ENCODE measurements at regions not wholly inside any gene's neighbourhood (a gene's known extent, or its start where the extent isn't known, plus 50 kb on each side); places are given as distances from the start of the nearest gene placed in this dataset.

- POLR2A ChIA-PET, result no interaction called here
- no peaks in the 10 kb centered on the region for H3K9me3 ChIP-seq (ENCODE audit: control insufficient read depth, insufficient read depth, low read depth, low read length)
- CTCF ChIA-PET, result no interaction called here
These were observed 678.7 kb downstream of the PLCL1 start for GRCh38 chr2:198483051-198483450.

DNA sequence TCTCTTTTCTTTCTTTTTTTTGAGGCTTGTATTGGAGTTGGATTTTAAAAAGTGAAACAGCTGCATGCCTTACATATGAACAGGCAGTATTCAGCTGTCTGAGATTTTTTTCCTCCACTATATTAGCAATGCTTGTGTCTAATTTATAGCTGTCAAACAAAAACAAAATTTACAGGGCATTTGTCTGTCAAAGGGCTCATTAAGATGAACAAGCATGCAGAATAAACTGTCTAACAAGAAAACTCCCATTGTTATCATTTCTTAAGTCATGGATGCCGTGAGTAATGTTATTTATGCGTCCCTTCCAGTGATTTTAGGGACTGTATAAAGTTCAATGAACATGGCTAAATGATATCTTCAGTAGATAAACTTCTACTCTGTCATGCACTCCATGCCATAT lies 674.7 kb downstream of the PLCL1 start:
- H3K27ac ChIP-seq (ENCODE audit: extremely low read depth, low read depth, low read length), result no peak overlapping the region
- H3K36me3 ChIP-seq (ENCODE audit: control insufficient read depth in 2 of 2, insufficient read depth in 1 of 2, low read length in 2 of 2), result no peaks in the 10 kb centered on the region
- no peaks in the 10 kb centered on the region for H3K9me3 ChIP-seq (ENCODE audit: control insufficient read depth, insufficient read depth, low read depth, low read length)
- CTCF ChIA-PET, result interaction anchor here (0.6 to 1.3 kb wide), 3 partner anchors 8 to 33 kb away, joined by 3 to 4 read pairs (median 3); no protein-coding TSS in a partner anchor
- H3K4me3 ChIP-seq (ENCODE audit: low read depth, low read length), result no peak overlapping the region
- no peak for TF ChIP-seq ZNF544 (tag by site-specific recombination; IDR thresholded peaks at IDR 0.05)
- no peaks in the 10 kb centered on the region for H3K4me1 ChIP-seq (ENCODE audit: control insufficient read depth, insufficient read depth, low read length)
- POLR2A ChIA-PET, result no interaction called here

More at GRCh38 chr2:198483051-198483450, 678.7 kb downstream of the PLCL1 start:
- no peak overlapping the region for H3K4me3 ChIP-seq (ENCODE audit: low read depth, low read length)
- H3K36me3 ChIP-seq (ENCODE audit: control insufficient read depth in 2 of 2, insufficient read depth in 1 of 2, low read length in 2 of 2), result no peaks in the 10 kb centered on the region
- no peak for TF ChIP-seq FEZF1 (tag by site-specific recombination; IDR thresholded peaks at IDR 0.05)
- no peak for TF ChIP-seq ZNF169 (tag by site-specific recombination; IDR thresholded peaks at IDR 0.05)
- no peak for TF ChIP-seq ZNF266 (tag by site-specific recombination; IDR thresholded peaks at IDR 0.05; ENCODE audit: low read depth)
- TF ChIP-seq ZNF777 (tag by site-specific recombination; IDR thresholded peaks at IDR 0.05; ENCODE audit: borderline replicate concordance), result no peak
- no peak for TF ChIP-seq ZSCAN16 (tag by site-specific recombination; IDR thresholded peaks at IDR 0.05)
- TF ChIP-seq ZNF302 (tag by site-specific recombination; IDR thresholded peaks at IDR 0.05; ENCODE audit: low read depth), result no peak
- no peak for TF ChIP-seq ZBTB44 (tag by site-specific recombination; IDR thresholded peaks at IDR 0.05)
- TF ChIP-seq, protein P1, sequence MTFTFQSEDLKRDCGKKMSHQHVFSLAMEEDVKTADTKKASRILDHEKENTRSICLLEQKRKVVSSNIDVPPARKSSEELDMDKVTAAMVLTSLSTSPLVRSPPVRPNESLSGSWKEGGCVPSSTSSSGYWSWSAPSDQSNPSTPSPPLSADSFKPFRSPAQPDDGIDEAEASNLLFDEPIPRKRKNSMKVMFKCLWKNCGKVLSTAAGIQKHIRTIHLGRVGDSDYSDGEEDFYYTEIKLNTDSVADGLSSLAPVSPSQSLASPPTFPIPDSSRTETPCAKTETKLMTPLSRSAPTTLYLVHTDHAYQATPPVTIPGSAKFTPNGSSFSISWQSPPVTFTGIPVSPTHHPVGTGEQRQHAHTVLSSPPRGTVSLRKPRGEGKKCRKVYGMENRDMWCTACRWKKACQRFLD (tag by site-specific recombination; IDR thresholded peaks at IDR 0.05), result no peak
- H3K4me1 ChIP-seq (ENCODE audit: control insufficient read depth, insufficient read depth, low read length), result no peaks in the 10 kb centered on the region
- H3K27ac ChIP-seq (ENCODE audit: extremely low read depth, low read depth, low read length), result no peak overlapping the region

DNA sequence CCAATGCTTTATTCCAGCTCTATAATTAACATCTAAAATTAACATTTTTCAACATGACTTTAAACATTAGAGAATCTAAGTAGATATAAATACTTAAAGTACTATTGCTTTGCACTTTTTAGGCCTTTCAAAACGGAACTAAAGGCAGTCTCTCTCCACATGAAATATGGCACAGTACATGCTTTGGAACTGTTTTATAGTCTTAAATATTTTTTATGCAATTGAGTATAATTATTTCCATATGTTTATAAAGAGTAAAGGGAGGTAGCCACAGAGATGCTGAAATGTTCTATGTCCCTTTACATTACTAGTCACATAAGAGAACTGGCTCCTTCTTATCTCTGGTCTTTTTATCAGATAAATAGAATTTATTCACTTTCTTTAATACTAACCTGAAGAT lies 674.0 kb downstream of the PLCL1 start:
- no peaks in the 10 kb centered on the region for H3K9me3 ChIP-seq (ENCODE audit: control insufficient read depth, insufficient read depth, low read depth, low read length)
- H3K4me3 ChIP-seq (ENCODE audit: low read depth, low read length), result no peak overlapping the region
- no peaks in the 10 kb centered on the region for H3K36me3 ChIP-seq (ENCODE audit: control insufficient read depth in 2 of 2, insufficient read depth in 1 of 2, low read length in 2 of 2)
- no peak overlapping the region for H3K27ac ChIP-seq (ENCODE audit: extremely low read depth, low read depth, low read length)
- TF ChIP-seq HIC1 (tag by site-specific recombination; IDR thresholded peaks at IDR 0.05), result no peak
- TF ChIP-seq ZNF530 (tag by site-specific recombination; IDR thresholded peaks at IDR 0.05; ENCODE audit: low read depth), result no peak
- CTCF ChIA-PET, result interaction anchor here (0.6 kb wide), 1 partner anchor 34 kb away, joined by 4 read pairs; no protein-coding TSS in a partner anchor
- no peaks in the 10 kb centered on the region for H3K4me1 ChIP-seq (ENCODE audit: control insufficient read depth, insufficient read depth, low read length)
- POLR2A ChIA-PET, result no interaction called here

DNA sequence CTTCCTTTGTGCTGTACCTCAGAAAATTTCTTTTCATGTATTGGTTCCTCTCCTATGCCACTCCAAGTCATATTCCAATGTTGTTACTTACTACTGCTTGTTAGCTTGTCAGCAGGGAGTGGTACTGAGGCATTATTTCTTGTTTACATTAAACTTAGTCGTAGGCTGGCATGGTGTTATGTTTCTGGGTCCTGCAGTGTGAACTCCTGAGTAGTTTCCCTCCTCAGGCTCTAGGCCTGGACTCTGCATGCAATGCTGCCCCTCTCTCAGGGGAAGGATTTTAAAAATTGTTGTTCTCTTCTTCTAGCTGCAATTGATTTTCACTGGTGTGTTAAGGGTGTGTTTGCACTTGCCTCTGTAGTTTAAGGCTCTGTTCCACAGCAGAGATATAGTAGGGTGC lies 671.6 kb downstream of the PLCL1 start:
- POLR2A ChIA-PET, result no interaction called here
- CTCF ChIA-PET, result no interaction called here
- TF ChIP-seq, protein P2, sequence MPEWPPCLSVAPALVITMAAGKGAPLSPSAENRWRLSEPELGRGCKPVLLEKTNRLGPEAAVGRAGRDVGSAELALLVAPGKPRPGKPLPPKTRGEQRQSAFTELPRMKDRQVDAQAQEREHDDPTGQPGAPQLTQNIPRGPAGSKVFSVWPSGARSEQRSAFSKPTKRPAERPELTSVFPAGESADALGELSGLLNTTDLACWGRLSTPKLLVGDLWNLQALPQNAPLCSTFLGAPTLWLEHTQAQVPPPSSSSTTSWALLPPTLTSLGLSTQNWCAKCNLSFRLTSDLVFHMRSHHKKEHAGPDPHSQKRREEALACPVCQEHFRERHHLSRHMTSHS (tag by site-specific recombination; IDR thresholded peaks at IDR 0.05), result no peak
- TF ChIP-seq GLIS2 (tag by site-specific recombination; IDR thresholded peaks at IDR 0.05), result no peak
- no peak for TF ChIP-seq ZNF791 (tag by site-specific recombination; IDR thresholded peaks at IDR 0.05)
- TF ChIP-seq ZNF600 (tag by site-specific recombination; IDR thresholded peaks at IDR 0.05), result no peak
- TF ChIP-seq, protein P3, sequence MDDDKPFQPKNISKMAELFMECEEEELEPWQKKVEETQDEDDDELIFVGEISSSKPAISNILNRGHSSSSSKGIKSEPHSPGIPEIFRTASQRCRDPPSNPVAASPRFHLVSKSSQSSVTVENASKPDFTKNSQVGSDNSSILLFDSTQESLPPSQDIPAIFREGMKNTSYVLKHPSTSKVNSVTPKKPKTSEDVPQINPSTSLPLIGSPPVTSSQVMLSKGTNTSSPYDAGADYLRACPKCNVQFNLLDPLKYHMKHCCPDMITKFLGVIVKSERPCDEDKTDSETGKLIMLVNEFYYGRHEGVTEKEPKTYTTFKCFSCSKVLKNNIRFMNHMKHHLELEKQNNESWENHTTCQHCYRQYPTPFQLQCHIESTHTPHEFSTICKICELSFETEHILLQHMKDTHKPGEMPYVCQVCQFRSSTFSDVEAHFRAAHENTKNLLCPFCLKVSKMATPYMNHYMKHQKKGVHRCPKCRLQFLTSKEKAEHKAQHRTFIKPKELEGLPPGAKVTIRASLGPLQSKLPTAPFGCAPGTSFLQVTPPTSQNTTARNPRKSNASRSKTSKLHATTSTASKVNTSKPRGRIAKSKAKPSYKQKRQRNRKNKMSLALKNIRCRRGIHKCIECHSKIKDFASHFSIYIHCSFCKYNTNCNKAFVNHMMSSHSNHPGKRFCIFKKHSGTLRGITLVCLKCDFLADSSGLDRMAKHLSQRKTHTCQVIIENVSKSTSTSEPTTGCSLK (tag by site-specific recombination; IDR thresholded peaks at IDR 0.05), result no peak
- no peak for TF ChIP-seq ZNF354C (tag by site-specific recombination; IDR thresholded peaks at IDR 0.05; ENCODE audit: borderline replicate concordance, low read depth)
- TF ChIP-seq ZNF184 (tag by site-specific recombination; IDR thresholded peaks at IDR 0.05), result no peak
- no peak for TF ChIP-seq GLI4 (tag by site-specific recombination; IDR thresholded peaks at IDR 0.05)
- TF ChIP-seq ZBTB1 (tag by site-specific recombination; IDR thresholded peaks at IDR 0.05), result no peak
- no peak for TF ChIP-seq ZNF843 (tag by site-specific recombination; IDR thresholded peaks at IDR 0.05)
- no peak for TF ChIP-seq ZNF830 (tag by site-specific recombination; IDR thresholded peaks at IDR 0.05; ENCODE audit: low read depth)

More for the DNA sequence above, 671.6 kb downstream of the PLCL1 start:
- Histone ChIP-seq H3K27ac (ENCODE audit: extremely low read depth, low read depth, low read length) (no peak overlapping the region), H3K4me3 (ENCODE audit: low read depth, low read length) (no peak overlapping the region), H3K36me3 (ENCODE audit: control insufficient read depth in 2 of 2, insufficient read depth in 1 of 2, low read length in 2 of 2) (no peaks in the 10 kb centered on the region), H3K4me1 (ENCODE audit: control insufficient read depth, insufficient read depth, low read length) (no peaks in the 10 kb centered on the region), H3K9me3 (ENCODE audit: control insufficient read depth, insufficient read depth, low read depth, low read length) (no peaks in the 10 kb centered on the region)
